ENCODE measurements at regions not wholly inside any gene's neighbourhood (a gene's known extent, or its start where the extent isn't known, plus 50 kb on each side); places are given as distances from the start of the nearest gene placed in this dataset.
"Not testable (repeated sequence)": the region's sequence is repeated elsewhere in the genome, so short reads cannot be mapped to it uniquely, and the experiment has no call there.

DNA sequence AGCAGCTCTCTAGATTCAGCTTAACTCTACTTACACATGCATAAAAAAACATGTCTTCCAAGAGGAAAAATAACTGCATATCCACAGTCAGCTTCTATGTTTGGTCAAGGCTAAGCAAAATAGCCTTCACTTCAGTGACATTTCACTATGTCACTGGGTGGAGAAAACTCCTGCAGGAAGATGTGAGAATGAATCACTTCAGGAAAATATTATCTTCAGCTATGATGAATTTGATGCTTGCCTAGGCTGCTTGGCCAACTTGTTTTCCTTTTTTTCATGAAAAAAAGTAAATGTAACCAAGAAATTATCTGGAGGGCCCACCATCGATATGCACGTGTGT is 143.0 kb upstream of the ZNF608 start:
- peak overlapping the region; percentile 4 for H3K4me3 Mint-ChIP-seq (ENCODE audit: low read depth)
- no peak for DNase-seq (ENCODE audit: low spot score, unreplicated experiment)
- no peaks in the 10 kb centered on the region for H3K27me3 Mint-ChIP-seq
- TF ChIP-seq, protein P1, sequence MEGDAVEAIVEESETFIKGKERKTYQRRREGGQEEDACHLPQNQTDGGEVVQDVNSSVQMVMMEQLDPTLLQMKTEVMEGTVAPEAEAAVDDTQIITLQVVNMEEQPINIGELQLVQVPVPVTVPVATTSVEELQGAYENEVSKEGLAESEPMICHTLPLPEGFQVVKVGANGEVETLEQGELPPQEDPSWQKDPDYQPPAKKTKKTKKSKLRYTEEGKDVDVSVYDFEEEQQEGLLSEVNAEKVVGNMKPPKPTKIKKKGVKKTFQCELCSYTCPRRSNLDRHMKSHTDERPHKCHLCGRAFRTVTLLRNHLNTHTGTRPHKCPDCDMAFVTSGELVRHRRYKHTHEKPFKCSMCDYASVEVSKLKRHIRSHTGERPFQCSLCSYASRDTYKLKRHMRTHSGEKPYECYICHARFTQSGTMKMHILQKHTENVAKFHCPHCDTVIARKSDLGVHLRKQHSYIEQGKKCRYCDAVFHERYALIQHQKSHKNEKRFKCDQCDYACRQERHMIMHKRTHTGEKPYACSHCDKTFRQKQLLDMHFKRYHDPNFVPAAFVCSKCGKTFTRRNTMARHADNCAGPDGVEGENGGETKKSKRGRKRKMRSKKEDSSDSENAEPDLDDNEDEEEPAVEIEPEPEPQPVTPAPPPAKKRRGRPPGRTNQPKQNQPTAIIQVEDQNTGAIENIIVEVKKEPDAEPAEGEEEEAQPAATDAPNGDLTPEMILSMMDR (IDR thresholded peaks at IDR 0.05; ENCODE audit: unreplicated experiment), result no peak
- H3K9me3 Mint-ChIP-seq (ENCODE audit: low read depth), result peaks cover 3% of the 10 kb centered on the region
- peaks cover 38% of the 10 kb centered on the region for H3K4me1 Mint-ChIP-seq (ENCODE audit: low read depth)
- H3K36me3 Mint-ChIP-seq (ENCODE audit: insufficient read depth), result peaks cover 2% of the 10 kb centered on the region
- H3K27ac Mint-ChIP-seq, result peak overlapping the region; percentile 90

DNA sequence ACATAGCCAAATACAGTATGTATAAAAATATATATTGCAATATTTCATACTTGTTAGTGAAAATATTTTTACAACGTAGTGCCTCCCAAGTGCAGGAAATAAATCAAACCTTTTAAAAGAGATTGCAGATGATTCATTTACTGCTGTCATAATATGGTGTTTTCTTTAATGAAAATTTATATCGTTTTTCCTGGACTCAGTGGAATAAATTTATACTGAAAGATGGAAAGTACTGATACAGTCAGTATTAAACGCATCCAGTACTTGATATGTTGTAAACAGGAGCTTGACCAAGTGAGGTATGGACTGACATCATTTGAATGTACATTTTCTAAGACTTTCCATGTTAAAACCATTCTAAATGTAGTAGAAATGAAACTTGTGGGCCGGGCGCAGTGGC is 143.4 kb upstream of the ZNF608 start:
- no peak overlapping the region for H3K4me3 Mint-ChIP-seq (ENCODE audit: low read depth)
- H3K4me1 Mint-ChIP-seq (ENCODE audit: low read depth), result peaks cover 38% of the 10 kb centered on the region
- DNase-seq (ENCODE audit: low spot score, unreplicated experiment), result no peak
- peaks cover 3% of the 10 kb centered on the region for H3K9me3 Mint-ChIP-seq (ENCODE audit: low read depth)
- TF ChIP-seq, protein P1 (IDR thresholded peaks at IDR 0.05; ENCODE audit: unreplicated experiment), result no peak
- peaks cover 2% of the 10 kb centered on the region for H3K36me3 Mint-ChIP-seq (ENCODE audit: insufficient read depth)
- H3K27ac Mint-ChIP-seq, result no peak overlapping the region
- H3K27me3 Mint-ChIP-seq, result no peaks in the 10 kb centered on the region

DNA sequence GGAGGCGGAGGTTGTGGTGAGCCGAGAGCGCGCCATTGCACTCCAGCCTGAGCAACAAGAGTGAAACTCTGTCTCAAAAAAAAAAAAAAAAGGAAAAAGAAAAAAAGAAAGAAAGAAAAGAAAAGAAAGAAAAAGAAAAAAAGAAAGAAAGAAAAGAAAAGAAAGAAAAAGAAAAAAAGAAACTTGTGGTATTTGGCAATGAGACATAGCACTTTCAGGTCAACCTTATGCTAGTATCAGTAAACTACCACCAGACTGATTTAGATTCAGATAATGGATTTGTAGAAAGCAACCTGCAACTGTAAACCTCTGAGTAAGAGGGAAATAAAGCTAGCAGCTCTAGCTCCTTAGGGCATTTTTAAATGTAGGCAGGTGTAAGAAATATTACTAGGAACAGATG is 144.0 kb upstream of the ZNF608 start:
- H3K27ac Mint-ChIP-seq; H3K4me3 Mint-ChIP-seq (ENCODE audit: low read depth); DNase-seq (ENCODE audit: low spot score, unreplicated experiment); H3K9me3 Mint-ChIP-seq (ENCODE audit: low read depth); H3K27me3 Mint-ChIP-seq; H3K36me3 Mint-ChIP-seq (ENCODE audit: insufficient read depth): not testable (repeated sequence)
- H3K4me1 Mint-ChIP-seq (ENCODE audit: low read depth), result peaks cover 42% of the 10 kb centered on the region

DNA sequence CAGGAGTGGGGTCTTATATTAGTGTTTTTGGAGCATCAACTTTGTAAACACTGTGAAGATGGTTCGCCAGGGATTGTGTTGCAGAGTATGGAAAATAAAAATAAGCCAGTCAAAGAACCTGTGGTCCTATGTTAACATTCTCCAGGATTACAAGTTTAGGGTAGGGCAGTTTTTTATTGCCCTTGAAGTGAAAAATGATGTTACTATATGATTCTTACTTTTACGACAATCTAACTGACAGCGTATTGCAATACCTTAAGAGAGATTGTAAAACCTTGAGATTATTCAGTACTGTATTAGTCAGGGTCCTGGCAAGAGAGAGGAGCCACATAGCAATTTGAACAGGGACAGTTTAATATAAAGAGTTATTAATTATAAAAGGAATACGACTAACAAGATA is 144.7 kb upstream of the ZNF608 start:
- Mint-ChIP-seq H3K36me3 (ENCODE audit: insufficient read depth) (peaks cover 2% of the 10 kb centered on the region), H3K9me3 (ENCODE audit: low read depth) (peaks cover 3% of the 10 kb centered on the region), H3K4me1 (ENCODE audit: low read depth) (peaks cover 42% of the 10 kb centered on the region), H3K27ac (no peak overlapping the region), H3K4me3 (ENCODE audit: low read depth) (no peak overlapping the region), H3K27me3 (no peaks in the 10 kb centered on the region)
- TF ChIP-seq, protein P1 (IDR thresholded peaks at IDR 0.05; ENCODE audit: unreplicated experiment), result no peak
- DNase-seq (ENCODE audit: low spot score, unreplicated experiment), result no peak

DNA sequence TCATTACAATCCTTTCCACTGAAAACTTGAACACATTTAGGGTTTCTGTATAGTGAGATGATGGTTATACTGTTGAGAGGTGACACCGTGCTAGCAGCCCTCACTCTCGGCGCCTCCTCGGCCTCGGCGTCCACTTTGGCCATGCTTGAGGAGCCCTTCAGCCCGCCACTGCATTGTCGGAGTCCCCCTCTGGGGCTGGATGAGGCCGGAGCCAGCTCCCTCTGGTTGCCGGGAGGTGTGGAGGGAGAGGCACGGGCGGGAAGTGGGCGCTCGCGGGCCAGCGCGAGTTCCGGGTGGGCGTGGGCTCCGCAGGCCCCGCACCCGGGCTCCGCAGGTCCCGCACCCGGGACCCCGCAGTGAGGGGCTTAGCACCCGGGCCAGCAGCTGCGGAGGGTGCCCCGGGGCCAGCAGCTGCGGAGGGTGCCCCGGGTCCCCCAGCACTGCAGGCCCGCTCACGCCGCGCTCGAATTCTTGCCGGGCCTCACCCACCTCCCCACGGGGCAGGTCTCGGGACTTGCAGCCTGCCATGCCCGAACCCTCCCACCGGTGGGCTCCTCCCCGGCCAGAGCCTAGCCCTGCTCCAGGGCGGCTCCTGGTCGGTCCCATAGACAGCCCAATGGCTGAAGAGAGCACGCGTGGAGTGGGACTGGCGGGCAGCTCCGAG is 145.9 kb upstream of the ZNF608 start:
- Mint-ChIP-seq H3K9me3 (ENCODE audit: low read depth) (peaks cover 9% of the 10 kb centered on the region), H3K27ac (no peak overlapping the region), H3K4me3 (ENCODE audit: low read depth) (no peak overlapping the region), H3K27me3 (no peaks in the 10 kb centered on the region), H3K36me3 (ENCODE audit: insufficient read depth) (peaks cover 2% of the 10 kb centered on the region), H3K4me1 (ENCODE audit: low read depth) (peaks cover 33% of the 10 kb centered on the region)
- TF ChIP-seq, protein P1 (IDR thresholded peaks at IDR 0.05; ENCODE audit: unreplicated experiment), result no peak
- DNase-seq (ENCODE audit: low spot score, unreplicated experiment), result no peak

DNA sequence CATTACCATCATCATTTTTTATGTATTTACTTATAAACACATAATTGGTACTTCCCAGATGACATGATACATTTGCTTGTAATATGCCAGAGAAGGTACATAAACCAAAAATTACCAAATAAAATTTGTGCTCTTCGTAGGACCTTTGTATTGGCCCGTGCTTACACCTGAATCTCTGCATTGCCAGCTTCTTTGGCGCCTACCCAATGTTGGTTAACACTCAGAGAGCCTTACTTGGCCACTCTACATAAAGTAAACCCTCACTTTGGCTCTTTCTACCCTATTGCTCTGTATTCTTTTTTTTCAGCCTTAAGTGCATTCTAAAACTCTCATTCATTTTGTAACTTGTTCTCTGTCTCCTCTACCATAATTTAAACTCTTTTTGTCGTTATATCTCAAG is 148.1 kb upstream of the ZNF608 start:
- Mint-ChIP-seq H3K4me3 (ENCODE audit: low read depth) (no peak overlapping the region), H3K9me3 (ENCODE audit: low read depth) (peaks cover 9% of the 10 kb centered on the region), H3K27me3 (no peaks in the 10 kb centered on the region), H3K4me1 (ENCODE audit: low read depth) (peaks cover 10% of the 10 kb centered on the region), H3K27ac (no peak overlapping the region), H3K36me3 (ENCODE audit: insufficient read depth) (peaks cover 2% of the 10 kb centered on the region)
- no peak for DNase-seq (ENCODE audit: low spot score, unreplicated experiment)
- TF ChIP-seq, protein P1 (IDR thresholded peaks at IDR 0.05; ENCODE audit: unreplicated experiment), result no peak
